ENCODE measurements at regions not wholly inside any gene's neighbourhood (a gene's known extent, or its start where the extent isn't known, plus 50 kb on each side); places are given as distances from the start of the nearest gene placed in this dataset.

DNA sequence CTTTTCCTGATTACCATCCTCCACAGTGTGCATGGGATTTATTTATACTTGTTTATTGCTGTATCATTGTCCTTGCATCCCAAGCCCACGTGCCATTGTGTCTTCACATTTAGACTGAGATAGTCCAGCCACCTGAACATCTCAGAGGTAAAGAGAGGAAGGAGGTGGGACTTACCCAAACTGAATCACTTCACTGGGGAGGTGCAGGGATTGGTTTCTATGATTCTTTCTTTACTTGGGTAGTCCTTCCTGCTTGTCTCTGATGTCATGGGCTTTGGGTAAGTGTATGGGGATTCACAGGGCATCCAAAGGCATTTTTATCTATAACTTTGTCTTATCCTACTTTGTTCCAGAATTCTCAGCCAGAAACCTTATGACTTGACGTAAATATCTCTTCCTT, 141.5 kb upstream of the UMPS start:
- TF ChIP-seq ZNF274 (IDR thresholded peaks at IDR 0.05; ENCODE audit: low read depth, low read length) = no peak
- TF ChIP-seq YY1 (IDR thresholded peaks at IDR 0.05; ENCODE audit: insufficient read depth, insufficient read length) = no peak
